DMS153 treated with DMSO at 0.1 percent for 48 hours (cell line): ENCODE measurements at regions not wholly inside any gene's neighbourhood (a gene's known extent, or its start where the extent isn't known, plus 50 kb on each side); places are given as distances from the start of the nearest gene placed in this dataset.
"Not testable (repeated sequence)": the region's sequence is repeated elsewhere in the genome, so short reads cannot be mapped to it uniquely, and the experiment has no call there.

Experiments
- DNase-seq: peaks from one replicate; lab custom pipeline; 2025; ENCODE audit not compliant: unreplicated experiment; lab: John Stamatoyannopoulos, UW

DNA sequence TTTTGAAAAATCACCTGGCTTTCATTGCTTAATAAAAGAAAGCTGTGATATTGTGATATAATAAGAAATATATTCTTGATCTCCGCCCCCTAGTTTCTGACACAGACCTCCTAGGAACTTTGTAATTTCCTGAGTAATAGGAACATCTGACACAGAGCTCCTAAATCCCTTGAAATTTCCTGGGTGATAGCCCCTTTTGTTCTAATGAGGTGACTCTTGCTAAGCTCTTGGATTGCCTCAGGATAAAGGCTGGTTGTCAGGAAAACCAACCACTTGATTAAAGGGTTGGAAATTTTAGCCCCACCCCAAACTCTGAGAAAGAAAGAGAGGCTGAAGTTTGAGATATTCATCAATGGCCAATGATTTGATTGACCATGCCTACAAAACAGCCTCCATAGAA lies 326.4 kb upstream of the KIF2B start:
- no peak for DNase-seq

DNA sequence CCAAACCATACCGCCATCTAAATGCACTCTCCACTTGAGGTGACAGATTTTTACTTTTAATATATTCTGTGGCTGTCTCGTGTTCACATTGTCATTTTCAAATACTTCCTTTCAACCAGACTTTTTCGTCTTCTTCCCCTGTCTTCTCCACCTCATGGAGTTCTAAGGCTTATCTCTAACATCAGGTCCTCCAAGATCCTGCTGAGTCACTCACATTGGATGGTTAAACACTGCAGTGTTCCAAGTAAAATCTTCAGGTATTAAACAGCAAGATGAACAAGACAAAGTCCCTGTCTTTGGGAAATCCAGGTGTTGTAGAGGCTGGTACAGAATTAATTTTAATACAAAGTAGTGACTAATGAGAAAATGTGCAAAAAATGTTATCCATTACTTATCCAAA lies 330.2 kb upstream of the KIF2B start:
- no peak for DNase-seq

DNA sequence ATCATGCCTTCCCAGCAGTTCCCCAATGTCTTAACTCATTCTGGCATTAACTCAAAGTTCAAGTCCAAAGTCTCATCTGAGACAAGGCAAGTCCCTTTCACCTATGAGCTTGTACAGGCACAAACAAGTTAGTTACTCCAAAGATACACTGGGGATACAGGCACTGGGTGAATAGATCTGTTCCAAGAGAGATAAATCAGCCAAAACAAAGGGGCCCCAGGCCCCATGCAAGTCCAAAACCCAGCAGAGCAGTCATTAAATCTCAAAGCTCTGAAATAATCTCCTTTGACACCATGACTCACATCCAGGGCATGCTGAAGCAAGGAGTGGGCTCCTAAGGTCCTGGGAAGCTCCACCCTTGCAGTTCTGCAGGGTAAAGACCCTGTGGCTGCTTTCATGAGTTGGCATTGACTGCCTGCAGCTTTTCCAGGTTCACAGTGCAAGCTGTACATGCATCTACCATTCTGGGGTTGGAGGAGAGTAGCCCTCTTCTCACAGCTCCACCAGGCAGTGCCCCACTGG lies 332.2 kb upstream of the KIF2B start:
- DNase-seq: no peak

DNA sequence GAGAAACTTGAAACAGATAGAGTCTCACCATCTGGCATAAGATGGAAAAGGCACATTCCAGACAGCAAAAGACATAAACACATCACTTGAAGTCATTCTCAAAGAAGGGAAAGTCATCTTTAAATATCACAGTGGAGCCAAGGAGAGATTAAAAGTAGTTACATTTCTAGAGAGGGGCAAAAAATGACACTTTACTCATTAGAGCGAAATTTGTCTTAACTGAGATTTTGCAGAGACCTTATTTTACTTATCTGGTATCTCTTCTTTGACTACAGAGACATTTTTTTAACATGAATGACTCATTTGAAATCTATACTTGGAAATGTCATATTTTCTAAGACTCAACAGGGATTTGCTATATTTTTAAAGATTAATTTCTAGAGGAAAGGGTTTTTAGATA lies 339.0 kb upstream of the KIF2B start:
- DNase-seq: no peak

DNA sequence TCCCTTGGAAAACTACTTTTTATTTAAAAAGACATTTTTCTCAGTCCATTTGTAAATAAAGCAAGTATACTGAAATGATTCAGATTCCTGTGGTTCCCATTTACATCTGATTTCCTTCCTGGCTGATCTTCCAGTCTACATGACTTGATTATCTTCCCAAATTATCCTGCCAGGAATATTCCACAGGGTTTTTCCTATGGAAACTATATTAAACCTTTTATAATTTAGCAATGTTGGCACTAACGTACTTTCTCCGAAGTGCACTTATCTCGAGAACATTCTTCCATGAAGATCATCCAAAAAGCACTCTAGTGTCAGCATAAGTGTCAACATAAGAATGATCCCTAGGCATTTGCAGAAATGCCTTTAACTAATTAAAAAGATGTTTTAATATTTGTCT lies 347.7 kb upstream of the KIF2B start:
- no peak for DNase-seq

DNA sequence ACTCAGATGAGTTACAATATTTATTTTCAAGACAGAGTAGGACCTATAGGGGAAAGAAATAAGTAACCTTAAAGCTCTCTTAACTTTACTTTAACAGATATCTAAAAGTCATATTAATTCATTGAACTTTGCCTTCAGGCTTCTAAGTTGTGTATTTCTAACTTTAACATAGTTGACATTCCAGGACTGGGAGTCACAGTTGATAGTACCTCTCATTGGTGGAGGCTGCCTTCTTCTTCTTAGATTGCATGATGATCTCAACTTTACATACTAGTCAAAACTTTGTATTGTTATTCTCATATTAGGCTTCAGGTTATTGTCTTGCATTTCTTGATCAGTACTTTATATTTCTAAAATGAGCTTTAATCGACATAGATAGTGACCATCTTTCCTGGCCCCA lies 350.1 kb upstream of the KIF2B start:
- no peak for DNase-seq

DNA sequence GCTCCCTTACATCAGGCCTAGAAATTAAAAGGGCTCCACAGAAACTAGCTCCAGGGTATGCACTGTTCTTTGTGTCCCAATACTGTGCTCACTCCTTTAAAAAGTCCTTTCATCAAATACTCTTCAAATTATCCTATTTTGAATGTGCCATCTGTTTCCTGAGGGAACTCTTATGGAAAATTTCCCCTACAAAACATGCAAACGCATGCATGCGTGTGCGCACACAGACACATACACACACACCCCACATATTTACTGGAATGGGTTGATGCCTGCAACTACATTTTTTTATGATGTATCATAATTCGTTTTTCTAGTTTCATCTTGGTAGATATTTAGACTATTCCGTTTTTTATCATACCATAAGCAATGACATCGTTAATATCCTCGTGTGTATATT lies 351.2 kb upstream of the KIF2B start:
- DNase-seq: no peak

DNA sequence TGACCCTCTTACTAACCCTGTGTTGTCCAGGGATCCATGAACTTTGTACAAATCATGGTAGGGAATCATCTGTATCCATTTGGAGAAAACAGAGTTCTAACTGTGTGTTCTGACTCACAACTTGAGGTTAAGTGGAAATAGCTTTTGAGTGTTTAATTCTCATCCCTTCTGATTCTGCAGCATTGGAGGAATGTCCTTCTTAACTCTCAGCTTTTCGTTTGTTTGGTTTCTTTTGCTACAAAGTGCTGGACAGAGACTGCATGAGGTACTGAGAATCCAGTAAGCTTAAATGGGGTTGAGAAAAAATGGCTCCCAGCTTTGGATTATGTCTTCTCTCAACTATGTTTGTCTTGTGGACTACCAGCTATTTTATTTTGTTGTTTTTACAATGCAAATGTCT lies 352.1 kb upstream of the KIF2B start:
- no peak for DNase-seq

DNA sequence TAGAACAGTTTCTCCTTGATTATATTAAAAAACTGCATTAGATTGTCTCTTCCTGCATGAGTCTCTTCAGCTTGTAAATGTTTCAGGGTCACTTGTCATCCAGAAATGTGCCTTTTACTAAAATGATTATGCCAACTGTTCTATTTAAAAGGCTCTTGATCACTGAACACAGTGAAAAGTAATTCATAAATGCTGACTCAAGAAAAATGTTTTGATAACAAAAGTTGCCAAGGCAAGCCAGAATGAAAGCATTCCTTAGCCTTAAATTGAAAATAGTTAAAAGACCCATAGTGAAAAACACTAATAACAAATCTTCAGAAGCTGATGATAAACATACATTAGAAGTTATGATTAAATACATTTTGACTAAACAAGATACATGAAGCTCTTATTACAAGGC lies 356.0 kb upstream of the KIF2B start:
- DNase-seq: no peak

DNA sequence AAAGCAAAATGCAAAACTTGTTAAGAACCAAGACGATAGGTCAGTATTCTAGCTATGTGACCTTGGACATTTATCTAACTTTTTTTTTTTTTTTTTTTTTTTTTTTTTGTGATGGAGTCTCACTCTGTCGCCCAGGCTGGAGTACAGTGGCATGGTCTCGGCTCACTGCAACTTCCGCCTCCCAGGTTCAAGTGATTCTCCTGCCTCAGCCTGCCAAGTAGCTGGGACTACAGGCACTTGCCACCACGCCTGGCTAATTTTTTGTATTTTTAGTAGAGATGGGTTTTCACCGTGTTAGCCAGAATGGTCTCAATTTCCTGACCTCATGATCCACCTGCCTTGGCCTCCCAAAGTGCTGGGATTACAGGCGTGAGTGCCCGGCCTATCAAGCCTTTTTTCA lies 358.3 kb upstream of the KIF2B start:
- DNase-seq: not testable (repeated sequence)

DNA sequence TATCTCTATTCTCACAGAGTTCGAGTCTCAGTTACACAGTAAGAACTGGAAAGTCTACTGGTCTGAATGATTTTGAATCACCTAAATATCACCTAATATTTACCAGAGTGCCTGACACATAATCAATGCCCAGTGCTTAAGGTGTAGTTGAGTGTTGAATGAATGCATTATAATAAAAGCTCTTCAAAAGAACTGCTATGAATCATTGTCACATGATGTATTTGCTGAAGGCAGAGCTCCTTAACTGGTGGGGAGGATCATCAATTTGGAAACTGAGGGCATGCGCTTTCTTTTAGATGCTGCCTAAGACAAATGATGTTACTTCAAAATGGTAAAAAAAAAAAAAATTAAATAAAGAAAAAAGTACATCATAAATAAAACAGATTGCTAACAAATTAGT lies 359.4 kb upstream of the KIF2B start:
- DNase-seq: no peak

DNA sequence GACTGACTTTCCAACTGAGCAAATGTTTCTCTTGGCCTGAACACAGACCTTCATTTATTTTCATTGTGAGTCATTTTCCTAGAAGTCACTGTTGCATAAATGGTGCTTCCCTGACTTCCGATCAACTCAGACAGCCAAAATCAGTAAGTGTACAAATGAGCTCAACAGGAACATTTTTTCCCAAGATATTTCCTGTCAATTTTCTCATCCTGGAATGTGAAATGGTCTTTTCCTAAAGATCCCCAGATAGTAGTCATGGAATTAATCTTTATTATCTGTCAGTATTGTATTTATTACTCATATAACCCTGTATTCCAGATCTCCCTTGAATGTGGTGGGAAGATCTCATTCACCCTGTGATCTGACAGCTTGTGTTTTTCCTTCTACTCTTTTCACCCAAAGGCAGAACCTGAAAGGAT lies 360.3 kb upstream of the KIF2B start:
- DNase-seq: no peak

DNA sequence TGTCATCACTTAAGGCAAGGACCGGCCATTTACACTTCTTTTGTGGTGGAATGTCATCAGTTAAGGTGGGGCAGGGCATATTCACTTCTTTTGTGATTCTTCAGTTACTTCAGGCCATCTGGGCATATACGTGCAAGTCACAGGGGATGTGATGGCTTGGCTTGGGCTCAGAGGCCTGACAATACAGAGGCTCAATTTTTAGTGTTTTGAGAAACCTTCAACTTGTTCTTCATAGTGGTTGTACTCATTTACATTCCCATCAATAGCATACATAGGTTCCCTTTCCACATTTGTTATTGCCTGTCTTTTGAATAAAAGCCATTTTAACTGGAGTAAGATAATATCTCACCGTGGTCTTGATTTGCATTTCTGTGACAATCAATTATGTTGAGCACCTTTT lies 366.8 kb upstream of the KIF2B start:
- not testable (repeated sequence) for DNase-seq

DNA sequence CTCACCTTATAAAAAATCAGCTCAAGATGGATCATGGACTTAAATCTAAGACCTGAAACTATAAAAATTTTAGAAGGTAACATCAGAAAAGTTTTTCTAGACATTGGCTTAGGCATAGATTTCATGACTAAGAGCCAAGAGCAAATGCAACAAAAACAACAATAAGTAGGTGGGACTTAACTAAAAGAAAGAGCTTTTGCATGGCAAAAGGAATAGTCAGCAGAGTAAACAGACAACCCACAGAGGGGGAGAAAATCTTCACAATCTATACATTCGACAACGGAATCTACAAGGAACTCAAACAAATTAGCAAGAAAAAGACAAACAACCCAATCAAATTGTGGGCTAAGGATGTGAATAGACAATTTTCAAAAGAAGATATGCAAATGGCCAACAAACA lies 368.4 kb upstream of the KIF2B start:
- DNase-seq: no peak

DNA sequence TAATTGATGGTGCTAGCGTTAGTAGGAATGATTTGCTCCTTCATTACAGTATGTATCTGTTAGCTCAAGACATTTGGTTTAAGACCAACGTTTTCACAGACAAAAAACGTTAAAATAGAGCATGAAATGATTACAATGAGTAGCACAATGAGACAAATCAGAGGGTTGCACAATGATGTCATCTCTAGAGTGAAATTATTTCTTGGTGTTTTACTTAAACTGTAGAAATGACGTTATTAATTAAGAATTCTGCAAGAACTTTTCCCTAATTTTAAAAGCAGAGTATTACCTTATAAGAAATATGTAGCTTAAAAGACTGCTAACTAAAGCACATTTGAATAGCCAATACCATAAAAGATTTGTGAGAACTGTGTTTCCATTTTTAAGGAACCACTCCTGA lies 373.4 kb upstream of the KIF2B start:
- DNase-seq: no peak

DNA sequence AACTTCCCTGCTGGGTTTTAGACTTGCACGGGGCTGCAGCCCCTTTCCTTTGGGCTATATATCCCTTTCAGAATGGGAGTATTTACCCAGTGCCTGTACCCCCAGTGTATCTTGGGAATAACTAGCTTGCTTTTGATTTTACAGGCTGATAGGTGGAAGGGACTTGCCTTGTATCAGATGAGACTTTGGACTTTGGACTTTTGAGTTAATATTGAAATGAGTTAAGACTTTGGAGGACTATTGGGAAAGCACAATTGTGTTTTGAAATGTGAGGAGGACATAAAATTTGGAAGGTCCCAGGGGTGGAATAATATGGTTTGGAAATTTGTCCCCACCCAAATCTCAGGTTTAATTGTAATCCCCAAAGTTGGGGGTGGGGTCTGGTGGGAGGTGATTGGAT lies 393.8 kb upstream of the KIF2B start:
- DNase-seq: no peak

DNA sequence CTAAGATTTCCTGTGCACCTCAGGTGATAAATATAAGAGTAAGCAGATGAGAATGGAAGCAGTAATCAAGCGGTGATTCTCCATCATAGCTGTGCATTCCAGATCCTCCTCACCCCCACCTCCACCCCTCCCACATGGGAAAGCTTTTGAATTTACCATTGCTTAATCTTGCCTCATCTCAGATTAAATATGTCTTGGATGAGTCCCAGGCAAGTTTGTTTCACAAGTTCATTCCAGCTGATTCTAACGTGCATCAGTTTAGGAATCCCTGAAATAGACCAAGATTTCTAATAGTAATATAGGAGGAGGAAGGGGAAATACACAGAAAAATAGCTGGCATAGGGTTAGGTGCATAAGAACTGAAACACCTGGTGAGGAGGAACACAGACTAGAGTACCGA lies 396.2 kb upstream of the KIF2B start:
- DNase-seq: no peak

DNA sequence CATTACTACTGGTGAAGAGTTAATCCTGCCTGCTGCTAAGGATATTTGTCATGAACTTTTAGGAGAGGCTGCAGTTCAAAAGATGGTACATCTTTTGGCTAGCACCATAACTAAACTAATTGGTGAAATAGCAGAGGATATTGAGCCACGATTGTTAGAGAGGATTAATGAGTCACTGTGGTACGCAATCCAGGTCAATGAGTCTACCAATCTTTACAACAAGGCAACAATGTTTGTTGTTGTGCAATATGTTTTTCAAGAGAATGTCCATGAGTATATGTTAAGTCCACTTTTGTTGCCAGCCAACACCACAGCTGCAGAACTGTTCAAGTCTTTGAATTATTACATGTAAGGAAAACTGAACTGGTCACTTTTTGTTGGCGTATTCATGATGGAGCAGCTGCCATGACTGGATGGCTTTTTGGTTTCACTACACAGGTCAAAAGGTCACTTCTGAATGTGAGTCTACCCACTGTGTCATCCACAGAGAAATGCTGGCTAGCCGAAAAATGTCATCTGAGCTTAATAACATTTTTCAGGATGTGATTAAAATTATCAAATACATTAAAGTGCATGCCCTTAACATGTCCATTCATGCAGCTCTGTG lies 402.6 kb upstream of the KIF2B start:
- DNase-seq: no peak

DNA sequence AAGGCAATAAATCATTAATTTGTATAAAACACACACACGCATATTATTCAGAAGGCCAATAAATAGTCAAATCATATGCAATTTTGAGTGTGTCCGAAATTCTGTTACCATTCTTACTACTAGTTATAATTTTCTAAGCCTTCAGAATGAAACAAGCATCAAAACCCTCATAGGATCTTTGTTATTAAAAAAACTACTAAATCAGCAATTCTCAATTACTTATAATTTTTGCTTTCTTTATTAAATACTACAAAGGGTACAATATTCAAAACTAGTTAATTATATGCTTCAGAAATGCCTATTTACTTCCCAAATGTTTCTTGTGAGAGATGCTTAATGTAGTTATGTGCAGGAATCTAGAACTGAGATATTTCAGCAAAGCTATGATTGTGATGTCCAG lies 413.1 kb upstream of the KIF2B start:
- no peak for DNase-seq

DNA sequence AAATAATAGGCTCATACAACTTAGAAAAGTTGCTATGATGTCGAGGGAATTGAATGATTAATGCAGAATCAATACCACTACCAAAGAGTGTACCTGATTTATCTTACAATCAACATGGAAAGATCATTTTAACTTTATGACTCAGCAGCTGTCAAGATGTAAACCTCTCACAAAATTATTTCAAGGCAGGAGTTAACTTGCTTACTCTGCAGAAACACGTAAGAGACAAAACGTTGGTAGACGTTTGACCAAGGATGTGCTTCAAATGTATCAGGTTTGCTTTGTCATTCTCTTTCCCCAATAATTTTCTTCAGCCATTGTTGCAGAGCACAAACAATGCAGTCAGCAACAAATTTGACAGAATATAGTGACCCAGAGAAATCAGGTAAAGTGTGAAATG lies 415.8 kb upstream of the KIF2B start:
- no peak for DNase-seq

DNA sequence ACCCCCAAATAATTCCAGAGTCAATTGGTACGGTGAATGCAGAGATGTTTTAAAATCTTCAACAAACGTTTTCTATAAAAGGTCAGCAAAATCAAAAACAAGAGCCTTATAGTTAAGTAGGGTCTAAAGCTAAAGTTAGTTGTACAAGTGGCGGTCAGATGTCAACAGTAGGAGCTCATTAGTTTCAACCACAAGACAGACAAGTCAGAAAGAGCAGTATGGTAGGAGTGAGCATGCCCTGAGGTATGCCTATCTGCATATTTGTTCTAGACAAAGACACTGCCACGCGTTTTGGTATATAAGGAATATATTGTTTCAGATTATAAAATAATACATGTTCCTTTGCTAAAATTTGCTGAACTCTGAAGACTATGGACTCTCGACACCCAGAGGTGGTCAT lies 431.5 kb upstream of the KIF2B start:
- no peak for DNase-seq

DNA sequence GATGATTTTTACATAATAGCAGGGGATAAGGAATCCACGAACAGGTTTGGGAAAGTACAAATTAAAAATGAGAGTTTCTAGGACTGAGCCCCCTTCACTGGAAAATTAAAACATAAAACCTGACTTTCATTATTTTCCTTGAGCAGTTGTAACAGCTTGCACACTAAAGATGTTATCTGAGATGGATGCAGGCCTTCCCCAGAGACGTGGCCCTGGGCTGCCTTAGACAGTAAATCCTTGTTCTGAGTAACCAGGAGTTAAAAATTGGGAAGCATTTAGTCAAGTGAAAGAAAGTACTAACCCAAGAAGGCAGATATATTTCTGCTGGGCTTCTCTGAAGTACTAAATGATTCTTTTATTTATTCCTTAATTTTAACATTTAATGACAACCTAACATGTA lies 432.2 kb upstream of the KIF2B start:
- DNase-seq: no peak

DNA sequence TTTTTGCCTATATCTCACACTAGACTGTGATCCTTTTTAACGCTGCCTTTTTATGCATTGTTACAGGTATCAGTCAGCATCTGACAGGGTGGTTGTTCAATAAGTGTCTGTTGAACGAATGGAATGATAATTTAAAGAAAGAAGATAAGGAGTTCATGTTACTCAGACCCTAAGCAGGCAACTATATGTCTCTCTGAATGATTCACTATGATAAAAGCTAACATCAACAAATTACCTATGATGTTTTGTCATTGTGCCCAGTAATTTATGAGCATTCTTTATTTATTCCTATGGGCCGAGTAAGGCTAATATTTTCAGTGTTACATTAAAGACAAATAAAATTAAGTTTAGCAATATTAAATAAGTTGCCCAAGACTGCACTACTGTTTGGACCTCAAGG lies 435.0 kb upstream of the KIF2B start:
- DNase-seq: no peak

DNA sequence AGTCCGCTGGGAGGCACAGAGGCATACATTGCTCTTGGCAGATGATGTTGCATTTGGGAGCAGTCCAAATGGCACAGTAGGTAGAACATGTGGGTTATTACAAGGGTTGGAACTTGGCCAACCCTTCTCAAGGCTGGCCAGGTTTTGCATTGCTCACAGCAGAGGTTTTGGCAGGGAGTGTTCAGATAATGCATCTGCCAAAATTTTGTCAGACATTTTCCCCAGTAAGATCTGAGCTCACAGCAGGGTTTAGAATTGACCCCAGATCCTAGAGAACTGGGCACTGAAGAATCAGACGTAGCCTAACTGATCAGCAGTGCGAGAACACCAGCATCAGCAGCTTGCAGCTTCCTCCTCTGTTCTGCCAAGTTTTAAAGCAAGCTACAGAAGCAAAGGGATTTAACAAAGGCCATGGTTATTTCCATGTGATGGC lies 468.8 kb upstream of the KIF2B start:
- peak; percentile 19 for DNase-seq
